Omental fat pad (tissue), 3 donors: ENCODE measurements at regions not wholly inside any gene's neighbourhood (a gene's known extent, or its start where the extent isn't known, plus 50 kb on each side); places are given as distances from the start of the nearest gene placed in this dataset.
"Not testable (repeated sequence)": the region's sequence is repeated elsewhere in the genome, so short reads cannot be mapped to it uniquely, and the experiment has no call there.

Source experiments
- ATAC-seq: fragments of 150-250 bp; one replicate; pipeline ENCODE4 v1.9.1; 2016; ENCODE audit warnings: mild to moderate bottlenecking, moderate library complexity; ENCODE audit not compliant: low FRiP score
- DNase-seq: peaks from one replicate; pipeline ENCODE4 v3.0.0-alpha.2; 2019; ENCODE audit warnings: low spot score
- CTCF ChIP-seq, 3 donors: fragments of 450-650 bp; IDR thresholded peaks; one replicate each; pipeline ENCODE4 v1.5.1; 2016 to 2017; ENCODE audit warnings: antibody characterized with exemption in 3 of 3, mild to moderate bottlenecking in 3 of 3, moderate library complexity in 2 of 3

GRCh38 chr2:175251425-175252041 lies 70.0 kb upstream of the ATP5MC3 start:
- ATAC-seq: no peak
- no peak for TF ChIP-seq CTCF (IDR thresholded peaks at IDR 0.05)
- DNase-seq: no peak

DNA sequence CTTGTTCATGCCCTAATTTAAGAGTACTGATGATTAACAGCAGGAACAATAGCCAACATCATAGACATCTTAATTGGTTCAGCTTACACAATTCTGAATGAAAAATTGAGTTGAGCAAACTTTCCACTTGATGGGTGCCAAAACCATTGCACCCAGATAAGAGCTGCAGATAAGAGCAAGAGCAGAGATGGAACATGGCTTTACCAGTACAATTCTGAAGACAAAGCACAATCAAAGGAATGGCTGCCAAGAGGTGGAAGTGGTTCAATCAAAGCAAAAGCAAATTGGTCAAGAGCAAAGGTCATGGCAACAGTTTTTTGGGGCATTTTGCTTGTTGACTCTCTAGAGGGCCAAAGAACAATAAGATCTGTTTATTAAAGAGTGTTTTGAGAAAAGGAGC lies 65.6 kb upstream of the ATP5MC3 start:
- TF ChIP-seq CTCF (IDR thresholded peaks at IDR 0.05): no peak
- DNase-seq: no peak
- ATAC-seq: no peak

GRCh38 chr2:175244697-175245096 lies 63.2 kb upstream of the ATP5MC3 start:
- ATAC-seq (no peak), DNase-seq (no peak)
- TF ChIP-seq CTCF (IDR thresholded peaks at IDR 0.05): no peak

- TF ChIP-seq CTCF (IDR thresholded peaks at IDR 0.05): no peak
- DNase-seq: no peak
- no peak for ATAC-seq
These were observed 60.2 kb upstream of the ATP5MC3 start for GRCh38 chr2:175241691-175242090.

DNA sequence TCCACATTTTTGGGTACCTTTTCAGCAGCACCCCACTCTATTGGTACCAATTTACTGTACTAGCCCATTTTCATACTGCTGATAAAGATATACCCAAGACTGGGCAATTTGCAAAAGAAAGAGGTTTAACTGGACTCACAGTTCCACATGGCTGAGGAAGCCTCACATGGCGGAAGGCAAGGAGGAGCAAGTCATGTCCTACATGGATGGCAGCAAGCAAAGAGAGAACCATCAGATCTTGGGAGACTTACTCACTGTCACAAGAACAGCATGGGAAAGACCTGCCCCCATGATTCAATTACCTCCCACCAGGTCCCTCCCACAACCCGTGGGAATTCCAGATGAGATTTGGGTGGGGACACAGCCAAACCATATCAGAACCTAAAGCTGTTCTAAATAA lies 58.5 kb upstream of the ATP5MC3 start:
- DNase-seq, ATAC-seq: not testable (repeated sequence)

GRCh38 chr2:175236930-175237329 lies 55.4 kb upstream of the ATP5MC3 start:
- TF ChIP-seq CTCF (IDR thresholded peaks at IDR 0.05): no peak
- DNase-seq (no peak), ATAC-seq (no peak)

DNA sequence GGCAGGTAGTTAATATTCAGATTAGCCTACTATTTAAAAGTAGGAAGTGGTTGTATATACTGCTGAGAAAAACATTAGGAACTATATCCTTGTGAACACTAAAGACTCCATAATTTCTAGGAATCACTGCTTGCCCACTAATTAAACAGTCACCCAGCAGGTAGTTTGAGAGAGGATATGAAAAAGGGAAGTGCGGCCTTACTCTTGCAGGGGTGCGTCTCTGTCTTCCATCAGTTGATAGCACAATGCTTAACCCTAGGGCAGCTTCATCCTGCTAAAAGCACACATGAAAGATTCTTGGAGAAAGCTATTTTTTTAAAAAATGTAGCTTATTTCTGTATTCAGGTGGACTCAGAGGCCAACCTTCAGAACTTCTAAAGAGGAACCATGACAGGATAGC lies 53.1 kb upstream of the ATP5MC3 start:
- TF ChIP-seq CTCF (IDR thresholded peaks at IDR 0.05): no peak
- DNase-seq: no peak
- ATAC-seq: no peak

GRCh38 chr2:175234153-175234552 lies 52.6 kb upstream of the ATP5MC3 start:
- TF ChIP-seq CTCF (IDR thresholded peaks at IDR 0.05): no peak
- no peak for ATAC-seq
- DNase-seq: no peak
